H1 (cell line): ENCODE measurements at regions not wholly inside any gene's neighbourhood (a gene's known extent, or its start where the extent isn't known, plus 50 kb on each side); places are given as distances from the start of the nearest gene placed in this dataset.

Experiments used
- ASH2L ChIP-seq: fragments of 200-600, 300-600 bp; sonication (generic); IDR thresholded peaks from one replicate; pipeline ENCODE4 v1.7.1; 2017; ENCODE audit warnings: low read length
- CTBP2 ChIP-seq: IDR thresholded peaks from 2 replicates; pipeline ENCODE4 v1.7.0; 2011; ENCODE audit warnings: borderline replicate concordance, mild to moderate bottlenecking, moderate library complexity, mixed read lengths, low read length; ENCODE audit not compliant: insufficient read depth, insufficient read length
- GTF2F1 ChIP-seq: IDR thresholded peaks from 2 replicates; pipeline ENCODE4 v1.6.1; 2012; ENCODE audit warnings: low read depth, low read length, improper control_type of control experiment, borderline replicate concordance
- SIRT6 ChIP-seq: IDR thresholded peaks from one replicate; pipeline ENCODE4 v1.7.1; 2012; ENCODE audit warnings: low read length, inconsistent platforms
- SUZ12 ChIP-seq: fragments of 200-600 bp; sonication (generic); IDR thresholded peaks from 2 replicates; pipeline ENCODE4 v1.6.1; 2012; ENCODE audit warnings: mild to moderate bottlenecking, inconsistent platforms, low read length, moderate library complexity, mixed read lengths
- TAF7 ChIP-seq: optimal IDR thresholded peaks from 2 replicates; pipeline ENCODE3; 2011; ENCODE audit warnings: low read depth, mild to moderate bottlenecking, inconsistent platforms, low read length, moderate library complexity, borderline replicate concordance
- TF ChIP-seq, protein P1 (sequence below), 3 experiments: IDR thresholded peaks; 1 replicate in 2 of 3; 2 replicates in 1 of 3; pipeline versions ENCODE4 v1.5.1 to v1.6.1; 2011; ENCODE audit warnings: low read length in 3 of 3, mild to moderate bottlenecking in 3 of 3, inconsistent platforms in 2 of 3, low read depth in 1 of 3, moderate library complexity in 1 of 3; ENCODE audit not compliant: insufficient read depth in 1 of 3; ENCODE audit errors: control extremely low read depth in 1 of 3

DNA sequence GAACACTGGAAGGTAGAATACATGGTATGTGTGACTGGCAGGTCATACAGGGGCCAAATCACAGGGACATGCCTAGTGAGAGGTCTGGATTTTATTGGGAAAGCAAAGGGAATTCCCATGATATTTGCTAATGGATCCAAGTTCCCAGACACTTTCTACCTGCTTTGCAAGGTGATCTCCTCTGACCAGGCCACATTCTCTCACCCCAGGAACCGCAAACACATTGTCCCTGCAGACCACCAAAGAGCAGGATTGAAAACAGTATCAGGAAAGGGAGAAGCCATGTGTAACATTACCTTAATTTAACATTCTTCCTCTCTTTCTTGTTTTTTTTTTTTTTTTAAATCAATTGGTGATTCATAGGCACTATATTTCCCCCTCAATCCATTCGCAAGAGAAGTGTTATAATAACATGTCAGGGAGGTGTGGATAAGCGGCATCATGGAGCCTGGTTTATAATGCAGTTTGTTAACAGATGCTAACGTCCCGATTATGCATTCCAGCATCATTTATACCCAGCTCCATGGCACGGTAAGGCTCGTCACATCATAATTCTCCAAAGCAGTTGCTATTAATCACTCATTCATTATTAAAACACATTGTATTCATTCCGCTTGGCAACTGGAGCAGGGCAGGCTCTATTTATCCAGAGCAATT lies 155.1 kb upstream of the CCL2 start (continued):
- TF ChIP-seq, protein P1, sequence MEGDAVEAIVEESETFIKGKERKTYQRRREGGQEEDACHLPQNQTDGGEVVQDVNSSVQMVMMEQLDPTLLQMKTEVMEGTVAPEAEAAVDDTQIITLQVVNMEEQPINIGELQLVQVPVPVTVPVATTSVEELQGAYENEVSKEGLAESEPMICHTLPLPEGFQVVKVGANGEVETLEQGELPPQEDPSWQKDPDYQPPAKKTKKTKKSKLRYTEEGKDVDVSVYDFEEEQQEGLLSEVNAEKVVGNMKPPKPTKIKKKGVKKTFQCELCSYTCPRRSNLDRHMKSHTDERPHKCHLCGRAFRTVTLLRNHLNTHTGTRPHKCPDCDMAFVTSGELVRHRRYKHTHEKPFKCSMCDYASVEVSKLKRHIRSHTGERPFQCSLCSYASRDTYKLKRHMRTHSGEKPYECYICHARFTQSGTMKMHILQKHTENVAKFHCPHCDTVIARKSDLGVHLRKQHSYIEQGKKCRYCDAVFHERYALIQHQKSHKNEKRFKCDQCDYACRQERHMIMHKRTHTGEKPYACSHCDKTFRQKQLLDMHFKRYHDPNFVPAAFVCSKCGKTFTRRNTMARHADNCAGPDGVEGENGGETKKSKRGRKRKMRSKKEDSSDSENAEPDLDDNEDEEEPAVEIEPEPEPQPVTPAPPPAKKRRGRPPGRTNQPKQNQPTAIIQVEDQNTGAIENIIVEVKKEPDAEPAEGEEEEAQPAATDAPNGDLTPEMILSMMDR (IDR thresholded peaks at IDR 0.05; ENCODE audit: control extremely low read depth in 1 of 3, insufficient read depth in 1 of 3, low read depth in 1 of 3, low read length in 3 of 3): no peak
- TF ChIP-seq GTF2F1 (no peak), SIRT6 (no peak), CTBP2 (no peak), ASH2L (no peak), SUZ12 (no peak), TAF7 (no peak)
